ENCODE measurements at regions not wholly inside any gene's neighbourhood (a gene's known extent, or its start where the extent isn't known, plus 50 kb on each side); places are given as distances from the start of the nearest gene placed in this dataset.

- TF ChIP-seq CTCF (IDR thresholded peaks at IDR 0.05; ENCODE audit: borderline replicate concordance, extremely low read depth, low read length, poor library complexity, severe bottlenecking) = no peak
- no peak for TF ChIP-seq EZH2 (IDR thresholded peaks at IDR 0.05; ENCODE audit: borderline replicate concordance, low read depth, low read length, severe bottlenecking)
Observed at GRCh38 chr15:93515256-93516051, 426.4 kb upstream of the RGMA start.
